HepG2 (cell line): ENCODE measurements at regions not wholly inside any gene's neighbourhood (a gene's known extent, or its start where the extent isn't known, plus 50 kb on each side); places are given as distances from the start of the nearest gene placed in this dataset.

Source experiments
- CBX1 ChIP-seq: IDR thresholded peaks from one replicate; pipeline ENCODE4 v1.6.1; 2016; ENCODE audit warnings: antibody characterized with exemption, low read depth
- DBP ChIP-seq: sonication (generic); formaldehyde crosslinking; IDR thresholded peaks from 2 replicates; pipeline ENCODE4 v1.4.0; 2020; ENCODE audit warnings: missing genetic modification reagents; ENCODE audit errors: not compliant biosample characterization
- GPN1 ChIP-seq: sonication (generic); formaldehyde crosslinking; IDR thresholded peaks from 2 replicates; pipeline ENCODE4 v1.5.1; 2020; ENCODE audit warnings: missing genetic modification reagents, borderline replicate concordance
- NFRKB ChIP-seq: fragments of 450-650 bp; IDR thresholded peaks from 2 replicates; pipeline ENCODE4 v1.6.1; 2017
- PRDM15 ChIP-seq: sonication (generic); formaldehyde crosslinking; IDR thresholded peaks from 2 replicates; pipeline ENCODE4 v1.4.0; 2020; ENCODE audit warnings: missing genetic modification reagents
- RAD51 ChIP-seq: fragments of 450-650 bp; IDR thresholded peaks from 2 replicates; pipeline ENCODE4 v1.6.1; 2016; ENCODE audit warnings: borderline replicate concordance
- REST ChIP-seq, 2 experiments: IDR thresholded peaks; 2 replicates each; pipeline ENCODE4 v1.6.1; 2011 to 2012; ENCODE audit warnings: low read length in 2 of 2, borderline replicate concordance in 1 of 2, low read depth in 1 of 2, mild to moderate bottlenecking in 1 of 2, moderate library complexity in 1 of 2
- STAT6 ChIP-seq: sonication (generic); formaldehyde crosslinking; IDR thresholded peaks from 2 replicates; pipeline ENCODE4 v1.4.0; 2020; ENCODE audit warnings: missing genetic modification reagents, mild to moderate bottlenecking, borderline replicate concordance
- ZKSCAN1 ChIP-seq: fragments of 150-350 bp; IDR thresholded peaks from 2 replicates; pipeline ENCODE4 v1.6.1; 2014; ENCODE audit warnings: low read length
- ZNF17 ChIP-seq: sonication (generic); formaldehyde crosslinking; IDR thresholded peaks from 2 replicates; pipeline ENCODE4 v1.5.0; 2020; ENCODE audit warnings: mild to moderate bottlenecking, missing genetic modification reagents
- ZNF589 ChIP-seq: sonication (generic); formaldehyde crosslinking; conservative IDR thresholded peaks from 2 replicates; pipeline ENCODE4 v1.8.0; 2022; ENCODE audit warnings: mild to moderate bottlenecking, moderate library complexity, missing genetic modification reagents
- TF ChIP-seq, protein P1 (sequence below): sonication (generic); formaldehyde crosslinking; IDR thresholded peaks from 2 replicates; pipeline ENCODE4 v1.4.0; 2020; ENCODE audit warnings: low read depth, mild to moderate bottlenecking, missing genetic modification reagents
- TF ChIP-seq, protein P2 (sequence below): sonication (generic); formaldehyde crosslinking; IDR thresholded peaks from 2 replicates; pipeline ENCODE4 v1.4.0; 2020; ENCODE audit warnings: missing genetic modification reagents

- TF ChIP-seq, protein P1, sequence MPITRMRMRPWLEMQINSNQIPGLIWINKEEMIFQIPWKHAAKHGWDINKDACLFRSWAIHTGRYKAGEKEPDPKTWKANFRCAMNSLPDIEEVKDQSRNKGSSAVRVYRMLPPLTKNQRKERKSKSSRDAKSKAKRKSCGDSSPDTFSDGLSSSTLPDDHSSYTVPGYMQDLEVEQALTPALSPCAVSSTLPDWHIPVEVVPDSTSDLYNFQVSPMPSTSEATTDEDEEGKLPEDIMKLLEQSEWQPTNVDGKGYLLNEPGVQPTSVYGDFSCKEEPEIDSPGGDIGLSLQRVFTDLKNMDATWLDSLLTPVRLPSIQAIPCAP (CRISPR knock-in tag), result no peak
- TF ChIP-seq GPN1, result no peak
- TF ChIP-seq, protein P2, sequence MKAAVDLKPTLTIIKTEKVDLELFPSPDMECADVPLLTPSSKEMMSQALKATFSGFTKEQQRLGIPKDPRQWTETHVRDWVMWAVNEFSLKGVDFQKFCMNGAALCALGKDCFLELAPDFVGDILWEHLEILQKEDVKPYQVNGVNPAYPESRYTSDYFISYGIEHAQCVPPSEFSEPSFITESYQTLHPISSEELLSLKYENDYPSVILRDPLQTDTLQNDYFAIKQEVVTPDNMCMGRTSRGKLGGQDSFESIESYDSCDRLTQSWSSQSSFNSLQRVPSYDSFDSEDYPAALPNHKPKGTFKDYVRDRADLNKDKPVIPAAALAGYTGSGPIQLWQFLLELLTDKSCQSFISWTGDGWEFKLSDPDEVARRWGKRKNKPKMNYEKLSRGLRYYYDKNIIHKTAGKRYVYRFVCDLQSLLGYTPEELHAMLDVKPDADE (CRISPR knock-in tag), result no peak
- no peak for TF ChIP-seq ZNF17 (CRISPR knock-in tag)
- no peak for TF ChIP-seq STAT6 (CRISPR knock-in tag)
- TF ChIP-seq RAD51, result no peak
- TF ChIP-seq DBP (CRISPR knock-in tag), result no peak
- TF ChIP-seq NFRKB, result no peak
- no peak for TF ChIP-seq CBX1
- TF ChIP-seq REST (IDR thresholded peaks at IDR 0.05; ENCODE audit: borderline replicate concordance in 1 of 2, low read depth in 1 of 2, low read length in 2 of 2), result no peak
- no peak for TF ChIP-seq PRDM15 (CRISPR knock-in tag)
- no peak for TF ChIP-seq ZKSCAN1
- no peak for TF ChIP-seq ZNF589 (CRISPR knock-in tag)
Measured at GRCh38 chr2:53452400-53452799, 315.2 kb upstream of the CHAC2 start.
